GM21786 (cell line): ENCODE measurements at regions not wholly inside any gene's neighbourhood (a gene's known extent, or its start where the extent isn't known, plus 50 kb on each side); places are given as distances from the start of the nearest gene placed in this dataset.
"Not testable (repeated sequence)": the region's sequence is repeated elsewhere in the genome, so short reads cannot be mapped to it uniquely, and the experiment has no call there.

Experiments used
- ATAC-seq: cut with Tn5 transposase; IDR thresholded peaks from one replicate; pipeline ENCODE4 v1.9.1; 2021; ENCODE audit not compliant: unreplicated experiment

- no peak for ATAC-seq
Measured at GRCh38 chr20:20797521-20798310, 85.3 kb upstream of the RALGAPA2 start.

DNA sequence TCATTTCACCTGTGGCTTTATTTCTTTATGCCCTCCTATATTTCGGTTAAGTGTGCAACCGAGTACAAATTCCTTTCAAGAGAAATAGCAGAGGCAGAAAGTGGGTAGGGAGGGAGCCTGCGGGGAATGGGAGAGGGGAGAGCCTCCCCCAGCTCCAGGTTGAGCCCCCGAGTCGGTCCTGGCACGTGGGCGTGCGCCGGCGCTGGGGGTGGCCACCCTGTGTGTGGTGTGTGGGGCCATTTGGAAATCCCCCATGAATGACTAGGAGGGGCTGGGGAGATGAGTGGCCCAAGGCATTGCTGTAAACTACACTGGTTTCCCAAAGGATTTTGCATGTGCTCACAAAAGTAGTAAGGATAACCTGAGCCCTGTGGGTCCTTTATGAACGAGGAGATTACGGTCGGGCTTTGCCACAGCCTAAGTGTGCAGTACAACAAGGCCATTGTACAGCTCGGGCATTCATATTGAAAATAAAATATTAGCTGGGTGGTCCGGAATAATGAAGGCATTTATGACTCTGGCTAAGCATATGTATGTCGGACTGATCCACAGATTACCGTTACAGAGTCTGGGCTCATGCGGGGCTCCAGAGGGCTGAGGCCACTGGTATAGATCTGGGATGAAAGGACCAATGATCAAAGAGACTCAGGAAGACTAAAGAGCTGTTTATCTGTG lies 84.5 kb upstream of the RALGAPA2 start:
- ATAC-seq = no peak

GRCh38 chr20:20795721-20796120 lies 83.3 kb upstream of the RALGAPA2 start:
- ATAC-seq = no peak

GRCh38 chr20:20795119-20795518 lies 82.7 kb upstream of the RALGAPA2 start:
- no peak for ATAC-seq

DNA sequence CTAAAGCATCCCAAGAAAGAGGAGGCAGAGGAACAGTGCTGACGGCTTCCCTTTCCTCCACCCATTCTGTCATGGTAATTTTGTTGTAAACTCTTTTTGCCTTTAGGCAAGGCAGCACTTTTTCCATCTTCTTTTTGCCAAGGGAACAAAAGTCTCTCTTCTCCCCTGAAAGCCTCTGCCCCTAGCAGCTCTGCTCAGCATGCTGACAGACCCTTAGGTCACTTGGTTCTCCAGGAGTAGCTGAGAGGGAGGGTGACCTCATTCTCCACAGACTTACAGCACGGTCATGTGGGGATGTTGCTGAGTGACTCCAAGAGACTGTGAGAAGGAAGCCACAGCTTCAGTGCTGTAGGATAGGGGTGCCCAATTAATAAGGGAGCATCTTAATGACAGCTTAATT lies 81.1 kb upstream of the RALGAPA2 start:
- ATAC-seq = no peak

- ATAC-seq = no peak
Measured at GRCh38 chr20:20791664-20792568, 79.5 kb upstream of the RALGAPA2 start.

GRCh38 chr20:20788308-20788707 lies 75.9 kb upstream of the RALGAPA2 start:
- ATAC-seq = no peak

- no peak for ATAC-seq
Measured at GRCh38 chr20:20786428-20786827, 74.0 kb upstream of the RALGAPA2 start.

- ATAC-seq = no peak
Measured at GRCh38 chr20:20785226-20785625, 72.8 kb upstream of the RALGAPA2 start.

DNA sequence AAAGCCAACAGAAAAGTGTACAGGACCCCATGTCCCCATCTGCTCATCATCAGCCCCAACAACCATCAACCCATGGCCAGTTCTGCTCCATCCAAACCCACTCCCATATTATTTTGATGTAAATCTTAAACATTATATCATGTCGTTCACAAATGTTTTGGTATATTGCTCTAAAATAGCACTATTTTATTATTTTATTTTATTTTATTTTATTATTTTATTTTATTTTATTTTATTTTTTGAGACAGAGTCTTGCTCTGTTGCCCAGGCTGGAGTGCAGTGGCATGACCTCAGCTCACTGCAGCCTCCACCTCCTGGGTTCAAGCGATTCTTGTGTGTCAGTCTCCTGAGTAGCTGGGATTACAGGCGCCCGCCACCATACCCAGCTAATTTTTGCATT lies 72.0 kb upstream of the RALGAPA2 start:
- not testable (repeated sequence) for ATAC-seq

- ATAC-seq = no peak
Measured at GRCh38 chr20:20783450-20783849, 71.0 kb upstream of the RALGAPA2 start.

DNA sequence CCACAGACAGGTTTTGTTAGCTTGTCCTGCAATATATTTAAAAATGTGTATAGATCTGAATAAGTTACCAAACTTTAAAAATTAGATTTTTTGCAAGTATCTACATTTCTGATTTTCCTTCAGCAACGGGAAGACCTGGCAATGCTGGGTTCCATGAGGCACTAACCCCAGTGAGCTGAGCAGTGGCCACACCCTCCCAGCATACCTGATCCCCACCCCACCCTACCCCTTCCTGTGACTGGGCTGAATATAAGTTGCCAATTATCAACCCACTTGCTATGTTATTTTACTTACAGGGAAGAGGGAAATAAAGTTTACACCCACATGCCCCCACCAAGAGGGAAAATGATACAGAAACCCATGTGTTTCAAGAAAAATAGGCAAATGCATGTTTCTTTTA lies 70.3 kb upstream of the RALGAPA2 start:
- ATAC-seq = no peak

DNA sequence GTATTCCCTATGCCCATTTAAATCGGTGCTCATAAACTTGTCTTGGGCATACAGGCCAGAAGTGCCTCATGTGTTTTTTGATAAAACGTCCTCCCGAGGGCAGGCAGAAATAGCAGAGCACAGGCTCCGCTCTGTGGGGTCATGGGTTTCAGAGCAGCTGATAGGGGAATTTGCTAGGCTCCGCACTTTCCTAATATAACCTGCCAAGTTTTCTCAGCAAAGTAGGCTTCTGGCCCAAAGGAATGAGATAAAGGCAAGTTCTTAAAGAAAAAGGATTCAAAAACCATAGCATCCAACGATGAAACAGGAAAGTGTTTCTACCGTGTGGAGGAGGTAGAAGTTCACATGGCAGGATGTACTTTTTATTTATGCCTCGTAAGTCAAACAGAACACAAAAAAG lies 69.8 kb upstream of the RALGAPA2 start:
- ATAC-seq = no peak

DNA sequence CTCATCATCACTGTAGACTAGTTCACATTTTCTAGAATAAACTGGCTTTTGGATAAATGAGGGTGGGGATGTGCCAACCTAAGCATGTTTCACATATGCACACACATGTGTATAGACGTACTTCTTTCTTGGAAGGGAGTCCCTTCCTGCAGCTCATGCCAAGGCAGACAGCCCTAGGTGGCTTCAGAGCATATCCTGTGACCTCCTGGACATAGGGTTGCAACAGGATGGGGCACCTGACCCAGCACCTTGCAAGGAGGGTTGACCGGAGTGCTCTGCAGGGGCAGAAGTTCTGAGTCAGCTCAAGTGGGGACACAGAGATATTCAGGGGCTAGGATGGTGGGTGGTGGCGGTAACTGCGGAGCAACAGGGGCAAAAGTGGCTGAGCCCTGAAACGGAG lies 68.6 kb upstream of the RALGAPA2 start:
- no peak for ATAC-seq

GRCh38 chr20:20780127-20780824 lies 67.8 kb upstream of the RALGAPA2 start:
- ATAC-seq = peak; percentile 53

GRCh38 chr20:20778676-20779075 lies 66.2 kb upstream of the RALGAPA2 start:
- ATAC-seq = no peak

- no peak for ATAC-seq
Measured at GRCh38 chr20:20772497-20773085, 60.1 kb upstream of the RALGAPA2 start.

DNA sequence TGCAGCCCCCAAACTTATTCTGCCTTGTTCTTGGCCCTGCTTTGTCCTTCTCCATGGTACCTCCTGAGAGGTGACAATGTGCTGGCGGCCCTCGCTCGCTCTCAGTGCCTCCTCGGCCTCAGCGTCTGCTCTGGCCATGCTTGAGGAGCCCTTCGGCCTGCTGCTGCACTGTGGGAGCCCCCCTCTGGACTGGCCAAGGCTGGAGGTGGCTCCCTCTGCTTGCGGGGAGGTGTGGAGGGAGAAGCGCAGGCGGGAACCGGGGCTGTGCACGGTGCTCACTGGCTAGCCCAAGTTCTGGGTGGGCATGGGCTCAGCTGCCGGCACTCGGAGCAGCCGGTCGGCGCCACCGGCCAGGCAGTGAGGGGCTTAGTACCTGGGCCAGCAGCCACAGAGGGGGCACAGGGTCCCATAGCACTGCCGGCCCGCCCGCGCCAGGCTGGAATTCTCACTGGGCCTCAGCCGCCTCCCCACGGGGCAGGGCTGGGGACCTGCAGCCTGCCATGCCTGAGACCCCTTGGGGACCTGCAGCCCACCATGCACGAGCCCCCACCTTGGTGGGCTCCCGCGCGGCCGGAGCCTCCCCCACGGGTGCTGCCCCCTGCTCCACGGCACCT lies 55.9 kb upstream of the RALGAPA2 start:
- ATAC-seq = no peak

DNA sequence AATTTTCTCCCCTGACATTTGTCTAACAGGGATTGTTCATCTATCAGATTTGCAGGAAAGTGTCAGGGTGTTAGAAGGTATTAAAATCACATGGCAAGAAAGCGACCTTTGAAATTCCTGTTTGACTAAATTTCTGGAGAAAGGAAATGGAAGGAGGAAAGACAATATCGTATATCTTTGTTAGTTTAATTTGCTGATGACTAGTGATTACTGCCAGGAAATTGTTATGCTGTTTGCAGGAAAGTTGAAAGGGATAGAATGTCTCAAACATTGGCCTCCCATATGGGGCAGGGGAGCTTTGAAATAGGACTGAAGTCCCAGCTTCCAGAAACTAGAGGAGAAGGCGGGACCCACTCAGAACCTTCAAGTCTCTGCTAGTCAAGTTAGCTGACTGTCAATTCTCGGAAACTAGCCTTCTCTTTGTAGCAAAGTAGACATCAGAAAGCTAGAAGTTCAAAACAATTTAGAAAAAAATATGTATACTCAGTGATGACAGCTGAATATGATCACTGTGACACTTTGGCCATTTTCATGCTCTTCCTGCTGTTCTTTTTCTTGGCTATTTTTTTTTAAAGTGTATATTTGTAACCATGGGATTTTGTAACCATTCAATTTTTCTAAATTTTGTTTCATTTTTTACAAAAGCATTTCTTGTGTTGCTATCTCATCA lies 53.4 kb upstream of the RALGAPA2 start:
- ATAC-seq = no peak

DNA sequence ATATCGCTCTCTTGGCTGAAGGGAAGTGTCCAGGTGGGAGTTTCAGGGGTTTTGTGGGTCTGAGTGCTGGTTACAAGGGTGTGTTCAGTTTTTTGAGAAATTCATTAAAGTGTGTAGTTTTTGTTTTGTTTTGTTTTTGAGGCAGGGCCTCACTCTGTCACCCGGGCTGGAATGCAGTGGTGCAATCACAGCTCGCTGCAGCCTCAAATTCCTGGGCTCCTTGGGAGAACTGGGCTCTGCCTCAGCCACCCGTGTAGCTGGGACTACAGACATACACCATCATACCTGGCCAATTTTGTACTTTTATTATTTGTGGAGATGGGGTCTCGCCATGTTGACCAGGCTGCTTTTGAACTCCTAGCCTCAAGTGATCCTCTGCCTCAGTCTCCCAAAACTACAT lies 51.2 kb upstream of the RALGAPA2 start:
- ATAC-seq = no peak
